ENCODE measurements at regions not wholly inside any gene's neighbourhood (a gene's known extent, or its start where the extent isn't known, plus 50 kb on each side); places are given as distances from the start of the nearest gene placed in this dataset.

GRCh38 chr14:30275604-30276003 is 283.4 kb upstream of the G2E3 start:
- Histone ChIP-seq H2BK120ac (ENCODE audit: low read depth, low read length, poor library complexity, severe bottlenecking) (no peak overlapping the region), H4K8ac (replicated peaks; ENCODE audit: insufficient read length, low read depth, low read length) (no peak overlapping the region), H3K27me3 (ENCODE audit: insufficient read depth, low read length) (no peaks in the 10 kb centered on the region), H2BK15ac (ENCODE audit: low read depth, low read length) (no peak overlapping the region), H3K14ac (ENCODE audit: insufficient read depth, low read length) (no peak overlapping the region), H2BK5ac (ENCODE audit: insufficient read length, low read length) (no peak overlapping the region), H3K23ac (ENCODE audit: insufficient read length, low read depth, low read length) (no peak overlapping the region), H3K18ac (ENCODE audit: insufficient read length, low read depth, low read length) (no peak overlapping the region), H3K4ac (ENCODE audit: low read depth, low read length) (no peak overlapping the region), H4K91ac (ENCODE audit: insufficient read length, low read depth, low read length) (no peak overlapping the region), H3K9ac (ENCODE audit: extremely low read depth, insufficient read length, low read length) (no peak overlapping the region), H3K4me2 (ENCODE audit: insufficient read depth, insufficient read length, low read length) (no peak overlapping the region), H3K56ac (ENCODE audit: insufficient read length, low read depth, low read length) (no peak overlapping the region), H4K5ac (ENCODE audit: insufficient read length, low read depth, low read length) (no peak overlapping the region), H4K20me1 (ENCODE audit: control insufficient read depth, insufficient read depth, insufficient read length) (no peaks in the 10 kb centered on the region), H3K27ac (ENCODE audit: insufficient read length, low read depth, low read length) (no peak overlapping the region), H2BK20ac (ENCODE audit: low read depth, low read length, poor library complexity, severe bottlenecking) (no peak overlapping the region), H3K4me1 (ENCODE audit: insufficient read depth, low read length) (no peaks in the 10 kb centered on the region), H3K23me2 (ENCODE audit: insufficient read length, low read depth, low read length, poor library complexity, severe bottlenecking) (no peaks in the 10 kb centered on the region), H2AFZ (ENCODE audit: low read length) (no peak overlapping the region), H2AK5ac (ENCODE audit: insufficient read length, low read length) (no peak overlapping the region), H3T11ph (ENCODE audit: low read length) (no peak overlapping the region), H3K79me1 (ENCODE audit: insufficient read depth, low read depth, low read length, poor library complexity, severe bottlenecking) (no peaks in the 10 kb centered on the region), H3K9me3 (ENCODE audit: control insufficient read depth, low read depth, low read length) (no peaks in the 10 kb centered on the region), H3K79me2 (ENCODE audit: insufficient read depth, low read length) (no peaks in the 10 kb centered on the region), H2BK12ac (ENCODE audit: insufficient read length, low read depth, low read length) (no peak overlapping the region)
- no peaks in the 10 kb centered on the region for H3K36me3 Mint-ChIP-seq (ENCODE audit: insufficient read depth in 1 of 3, low read depth in 3 of 3)
- H3K27ac Mint-ChIP-seq = no peak overlapping the region
- peaks cover 5% of the 10 kb centered on the region; the same call in 1 of the 2 replicates for H3K27me3 Mint-ChIP-seq (ENCODE audit: low read depth)
- H3K4me1 Mint-ChIP-seq = 0 out of 4 replicates have a peak, but pooled peaks cover 0 to 2% of the 10 kb centered on the region in 2 experiments
- H3K4me3 Mint-ChIP-seq = no peak overlapping the region
- H3K9me3 Mint-ChIP-seq = peaks cover 2 to 9% of the 10 kb centered on the region in 2 experiments; a peak in 2 of 5 replicates
- WGBS (ENCODE audit: extremely low coverage, insufficient read length, low lambda C conversion rate) = no CpG with 5 or more reads among the region's 3 CpGs
- no peak for TF ChIP-seq CTCF (conservative IDR thresholded peaks at IDR 0.05)
- no peak for DNase-seq

Data from H9 (cell line).